OCI-LY1 (cell line): ENCODE measurements at regions not wholly inside any gene's neighbourhood (a gene's known extent, or its start where the extent isn't known, plus 50 kb on each side); places are given as distances from the start of the nearest gene placed in this dataset.

ENCODE experiments used
- H2AFZ ChIP-seq: fragments of 200-600 bp; sonication (generic), shearing (Covaris generic); 2 replicates; pipeline ENCODE4 v1.6.0; 2014; ENCODE audit warnings: antibody characterized with exemption, mild to moderate bottlenecking, low read length
- H3F3A ChIP-seq: fragments of 200-600 bp; sonication (generic), shearing (Covaris generic); 2 replicates; pipeline ENCODE4 v1.6.0; 2014; ENCODE audit warnings: mild to moderate bottlenecking, antibody characterized with exemption, low read length, moderate library complexity; ENCODE audit not compliant: insufficient read depth
- H3K27ac ChIP-seq: fragments of 200-600 bp; sonication (generic); 2 replicates; pipeline ENCODE4 v1.5.1; 2014; ENCODE audit warnings: low read length, mixed run types, mild to moderate bottlenecking, low read depth; ENCODE audit not compliant: poor library complexity, severe bottlenecking
- H3K27me3 ChIP-seq: fragments of 200-600 bp; sonication (generic); 2 replicates; pipeline ENCODE4 v1.6.0; 2014; ENCODE audit warnings: antibody characterized with exemption, mild to moderate bottlenecking, low read length, moderate library complexity; ENCODE audit not compliant: insufficient read depth
- H3K36me3 ChIP-seq: fragments of 200-600 bp; sonication (generic); 2 replicates; pipeline ENCODE4 v1.6.1; 2014; ENCODE audit warnings: mild to moderate bottlenecking, antibody characterized with exemption, low read length, moderate library complexity, mixed read lengths; ENCODE audit not compliant: insufficient read depth
- H3K4me1 ChIP-seq: fragments of 200-600 bp; sonication (generic); 2 replicates; pipeline ENCODE4 v1.5.1; 2014; ENCODE audit warnings: mild to moderate bottlenecking, low read length, moderate library complexity; ENCODE audit not compliant: insufficient read depth, severe bottlenecking
- H3K4me2 ChIP-seq: fragments of 200-600 bp; sonication (generic), shearing (Covaris generic); 2 replicates; pipeline ENCODE4 v1.6.1; 2014; ENCODE audit warnings: low read length
- H3K4me3 ChIP-seq: fragments of 200-600 bp; sonication (generic); 2 replicates; pipeline ENCODE4 v1.5.1; 2014; ENCODE audit warnings: low read length, low read depth, mild to moderate bottlenecking, mixed read lengths; ENCODE audit not compliant: poor library complexity, severe bottlenecking
- H3K79me2 ChIP-seq: fragments of 200-600 bp; shearing (Covaris generic); 2 replicates; pipeline ENCODE4 v1.6.1; 2016; ENCODE audit warnings: mixed run types, low read length, mixed read lengths; ENCODE audit not compliant: insufficient read depth
- H3K9ac ChIP-seq: fragments of 200-600 bp; sonication (generic), shearing (Covaris generic); 2 replicates; pipeline ENCODE4 v1.6.1; 2014; ENCODE audit warnings: mild to moderate bottlenecking, low read length, mixed read lengths
- H3K9me2 ChIP-seq: fragments of 200-600 bp; sonication (generic), shearing (Covaris generic); 2 replicates; pipeline ENCODE4 v1.6.1; 2014; ENCODE audit warnings: low read depth, mild to moderate bottlenecking, low read length, mixed read lengths
- H3K9me3 ChIP-seq: fragments of 200-600 bp; shearing (Covaris generic); 2 replicates; pipeline ENCODE4 v1.6.1; 2014; ENCODE audit warnings: low read length, mixed read lengths
- H4K20me1 ChIP-seq: fragments of 200-600 bp; sonication (generic), shearing (Covaris generic); 2 replicates; pipeline ENCODE4 v1.6.0; 2016; ENCODE audit warnings: mild to moderate bottlenecking, low read length; ENCODE audit not compliant: insufficient read depth
- CTCF ChIP-seq: fragments of 200-600 bp; sonication (generic), shearing (Covaris generic); IDR thresholded peaks from 2 replicates; pipeline ENCODE4 v1.5.1; 2017; ENCODE audit warnings: mild to moderate bottlenecking, antibody characterized with exemption, low read length, moderate library complexity, mixed read lengths
- EZH2 ChIP-seq: fragments of 200-600 bp; sonication (generic), shearing (Covaris generic); IDR thresholded peaks from 2 replicates; pipeline ENCODE4 v1.8.0; 2017; ENCODE audit warnings: borderline replicate concordance, mixed run types, mild to moderate bottlenecking, antibody characterized with exemption, low read length, moderate library complexity, mixed read lengths

GRCh38 chr12:19075711-19076340 lies 53.7 kb upstream of the PLEKHA5 start:
- no peaks in the 10 kb centered on the region for H3K36me3 ChIP-seq
- H3K27me3 ChIP-seq: no peaks in the 10 kb centered on the region
- no peak overlapping the region for H3K27ac ChIP-seq
- no peak overlapping the region for H3K4me3 ChIP-seq
- TF ChIP-seq EZH2: no peak
- no peak for TF ChIP-seq CTCF
- H3K9ac ChIP-seq: no peak overlapping the region
- H4K20me1 ChIP-seq: no peaks in the 10 kb centered on the region
- H3K9me3 ChIP-seq: no peaks in the 10 kb centered on the region
- H2AFZ ChIP-seq: no peak overlapping the region
- no peak overlapping the region for H3K4me2 ChIP-seq
- H3F3A ChIP-seq: no peaks in the 10 kb centered on the region
- H3K9me2 ChIP-seq: no peaks in the 10 kb centered on the region
- no peaks in the 10 kb centered on the region for H3K79me2 ChIP-seq
- H3K4me1 ChIP-seq: no peaks in the 10 kb centered on the region
